NCI-H2081 (cell line): ENCODE measurements at regions not wholly inside any gene's neighbourhood (a gene's known extent, or its start where the extent isn't known, plus 50 kb on each side); places are given as distances from the start of the nearest gene placed in this dataset.

Experiments used
- DNase-seq, 2 experiments: peaks; one replicate each; lab custom pipeline; 2025; lab: John Stamatoyannopoulos, UW

- DNase-seq: no peak
Measured at GRCh38 chr18:24831871-24832665, 371.6 kb downstream of the HRH4 start.

GRCh38 chr18:24835751-24836150 is 375.3 kb downstream of the HRH4 start:
- DNase-seq: no peak

GRCh38 chr18:24837066-24837465 is 376.6 kb downstream of the HRH4 start:
- no peak for DNase-seq

DNA sequence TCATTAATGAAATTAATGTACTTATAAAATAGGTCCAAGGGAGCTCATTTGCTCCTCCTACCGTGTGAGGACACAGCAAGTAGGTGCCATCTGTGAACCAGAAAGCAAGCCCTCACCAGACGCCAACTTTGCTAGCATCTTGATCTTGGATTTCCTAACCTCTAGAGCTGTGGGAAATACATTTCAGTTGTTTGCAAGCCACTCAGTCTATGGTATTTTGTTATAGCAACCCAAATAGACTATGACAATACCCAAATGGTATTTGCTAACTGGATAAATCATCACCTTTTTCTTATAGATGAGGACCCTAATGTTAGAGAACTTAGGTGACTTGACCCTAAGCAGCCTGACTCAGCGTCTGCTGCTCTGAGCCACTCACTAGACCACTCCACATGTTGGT is 379.6 kb downstream of the HRH4 start:
- DNase-seq: no peak

GRCh38 chr18:24840640-24841039 is 380.2 kb downstream of the HRH4 start:
- DNase-seq: no peak

DNA sequence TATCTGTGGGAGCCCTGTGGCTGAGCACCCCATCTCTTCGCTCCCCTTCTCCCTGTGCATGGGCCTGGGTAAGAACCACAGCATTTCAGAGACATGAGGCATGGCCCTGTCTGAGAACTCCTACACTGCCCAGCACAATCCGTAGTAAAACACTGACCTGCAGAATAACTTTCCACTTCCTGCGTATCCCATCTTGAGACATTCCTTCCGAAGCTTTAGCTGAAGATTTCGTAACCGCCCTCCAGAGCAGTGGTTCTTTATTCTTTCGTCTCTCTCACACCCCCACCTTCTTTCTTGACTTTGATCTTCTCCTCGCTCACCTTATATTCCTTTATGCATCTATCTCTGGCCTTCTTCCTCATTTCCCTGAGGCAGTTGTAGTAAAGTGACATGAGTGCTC is 381.1 kb downstream of the HRH4 start:
- no peak for DNase-seq

GRCh38 chr18:24843123-24843522 is 382.7 kb downstream of the HRH4 start:
- DNase-seq: no peak

GRCh38 chr18:24846138-24846537 is 385.7 kb downstream of the HRH4 start:
- no peak for DNase-seq

GRCh38 chr18:24850532-24850931 is 390.1 kb downstream of the HRH4 start:
- no peak for DNase-seq

- DNase-seq: no peak
Measured at GRCh38 chr18:24853076-24853475, 392.6 kb downstream of the HRH4 start.

GRCh38 chr18:24860978-24861680 is 400.7 kb downstream of the HRH4 start:
- no peak for DNase-seq

GRCh38 chr18:24862201-24862816 is 401.9 kb downstream of the HRH4 start:
- DNase-seq: no peak

- DNase-seq: no peak
Measured at GRCh38 chr18:24868311-24868710, 407.9 kb downstream of the HRH4 start.

GRCh38 chr18:24868760-24869237 is 408.4 kb downstream of the HRH4 start:
- DNase-seq: no peak

GRCh38 chr18:24869285-24869684 is 408.8 kb downstream of the HRH4 start:
- no peak for DNase-seq

DNA sequence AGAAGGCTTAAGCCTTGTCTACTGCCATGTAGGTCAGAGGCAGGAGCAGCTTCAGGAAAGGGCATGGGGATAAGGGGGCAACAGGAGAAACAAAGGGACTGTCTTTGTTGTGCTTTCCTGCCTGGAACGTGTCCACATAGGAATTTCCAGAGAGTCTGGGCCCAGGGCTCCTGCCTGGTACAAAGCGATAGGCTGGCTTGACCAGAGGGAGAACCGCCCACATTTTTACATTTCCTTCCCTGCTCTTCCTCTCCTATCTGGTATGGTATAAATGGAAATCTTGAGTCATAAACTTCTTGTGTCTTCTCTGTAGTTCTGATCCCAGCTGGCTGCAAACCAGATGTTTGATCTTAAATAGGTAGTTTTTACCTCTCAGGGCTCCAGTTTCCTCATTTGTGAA is 414.8 kb downstream of the HRH4 start:
- no peak for DNase-seq

DNA sequence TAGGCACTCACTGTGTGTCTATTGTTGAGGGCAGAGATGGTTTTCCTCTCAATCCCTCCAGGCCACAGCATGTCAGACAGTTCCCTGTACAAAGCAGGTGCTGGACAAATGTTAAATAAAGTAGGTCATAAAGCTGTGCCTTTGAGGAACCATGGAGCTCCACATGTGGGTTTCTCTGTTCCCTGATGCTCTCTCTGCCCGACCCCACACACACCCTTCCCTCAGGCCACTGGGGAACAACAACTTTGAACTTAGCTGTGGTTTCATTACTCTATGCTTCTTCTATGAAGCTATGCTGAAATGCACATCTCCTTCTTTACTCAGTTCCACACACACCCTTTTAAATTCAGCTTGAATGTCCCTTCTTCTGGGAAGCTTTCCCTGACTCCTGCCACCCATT is 415.3 kb downstream of the HRH4 start:
- DNase-seq: no peak

- DNase-seq: no peak
Measured at GRCh38 chr18:24876266-24876665, 415.8 kb downstream of the HRH4 start.

DNA sequence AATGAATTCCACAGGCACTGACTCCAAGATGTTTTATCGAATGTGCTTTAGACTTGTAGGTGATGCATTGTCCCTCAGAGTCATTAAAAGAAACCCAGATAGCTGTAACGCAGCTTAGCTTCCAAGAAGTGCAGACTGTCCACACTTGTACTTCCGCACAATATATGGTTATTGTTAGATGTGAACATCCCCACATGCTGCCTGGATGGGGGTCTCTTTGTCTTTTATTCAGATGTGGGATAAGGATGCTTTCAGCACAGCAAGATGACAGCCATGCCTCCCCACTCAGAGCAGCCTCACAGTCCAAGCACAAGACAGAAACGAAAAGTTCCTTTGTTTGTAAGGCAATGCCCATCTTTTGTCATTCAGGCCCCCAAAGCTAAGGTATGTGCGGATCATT is 416.6 kb downstream of the HRH4 start:
- DNase-seq: no peak

DNA sequence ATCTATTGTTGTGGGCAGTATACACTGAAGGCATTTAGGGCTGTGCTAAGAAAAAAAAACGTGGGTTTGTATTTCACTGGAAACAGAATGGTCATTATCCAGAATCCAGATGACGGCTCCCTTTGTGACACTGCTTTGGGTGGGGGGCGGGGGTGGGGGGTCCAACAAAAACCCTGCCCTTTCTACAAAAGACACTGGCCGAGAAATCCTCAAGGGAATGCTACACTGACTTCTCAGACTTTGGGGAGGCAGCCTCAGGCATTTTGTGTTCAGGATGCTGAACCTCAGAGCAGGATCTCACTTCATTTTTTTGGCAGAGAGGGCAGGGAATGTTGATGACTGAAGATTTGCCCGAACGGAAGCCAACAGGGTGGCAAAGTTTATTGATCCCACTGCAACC is 417.1 kb downstream of the HRH4 start:
- DNase-seq: no peak

DNA sequence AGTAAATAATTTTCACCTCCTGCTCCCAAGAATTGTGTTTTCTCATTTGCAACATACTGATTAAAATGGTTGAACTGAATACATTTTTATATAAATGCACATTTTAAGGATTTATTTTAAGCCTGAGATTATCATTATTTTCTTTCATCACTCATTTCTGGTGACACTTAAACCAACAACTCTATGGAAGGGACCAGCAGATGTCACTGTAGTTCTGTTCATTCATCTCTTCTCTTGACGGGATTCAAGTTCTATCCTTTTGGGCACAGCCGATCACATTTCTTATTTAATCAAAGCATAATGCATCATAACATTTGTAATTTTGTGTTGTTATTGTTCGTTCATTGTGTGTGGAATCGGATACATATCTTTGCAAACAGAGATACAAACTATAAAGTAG is 417.9 kb downstream of the HRH4 start:
- DNase-seq: peak; percentile 4 to 40

DNA sequence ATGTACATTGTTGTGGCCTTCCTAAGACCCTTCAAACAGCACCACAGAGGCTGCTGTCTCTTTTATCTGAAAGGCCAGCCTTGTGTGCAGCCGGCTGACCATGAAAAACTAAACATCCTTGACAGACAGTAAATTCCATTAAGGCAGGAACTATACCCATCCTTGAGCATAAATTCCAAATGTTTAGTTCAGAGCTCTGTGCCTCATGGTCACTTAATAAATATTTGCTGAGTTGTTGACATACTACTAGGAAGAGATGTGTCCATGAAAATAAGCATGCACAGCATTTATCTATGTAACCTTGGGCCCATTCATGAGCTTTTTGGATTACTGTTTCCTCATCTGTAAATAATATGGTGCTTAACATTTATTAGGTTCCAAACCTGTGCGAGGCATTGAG is 424.8 kb downstream of the HRH4 start:
- no peak for DNase-seq

GRCh38 chr18:24894880-24895279 is 434.4 kb downstream of the HRH4 start:
- no peak for DNase-seq
